Cardiac fibroblast (primary cell): ENCODE measurements at regions not wholly inside any gene's neighbourhood (a gene's known extent, or its start where the extent isn't known, plus 50 kb on each side); places are given as distances from the start of the nearest gene placed in this dataset.

Experiments
- DNase-seq, 2 donors: peaks; one replicate each; pipeline versions ENCODE4 v3.0.0 to v3.0.0-alpha.2; 2010; ENCODE audit warnings: low read depth in 2 of 2
- H3K4me3 ChIP-seq, 2 donors: replicated peaks in 1 of 2; 1 replicate in 1 of 2; 2 replicates in 1 of 2; pipeline ENCODE4 v1.5.1; 2011; ENCODE audit warnings: low read depth in 2 of 2, low read length in 2 of 2, mild to moderate bottlenecking in 2 of 2, moderate library complexity in 1 of 2
- TF ChIP-seq, protein P1 (sequence below): IDR thresholded peaks from one replicate; pipeline ENCODE4 v1.5.1; 2011; ENCODE audit warnings: low read depth, mild to moderate bottlenecking, low read length, inconsistent platforms

DNA sequence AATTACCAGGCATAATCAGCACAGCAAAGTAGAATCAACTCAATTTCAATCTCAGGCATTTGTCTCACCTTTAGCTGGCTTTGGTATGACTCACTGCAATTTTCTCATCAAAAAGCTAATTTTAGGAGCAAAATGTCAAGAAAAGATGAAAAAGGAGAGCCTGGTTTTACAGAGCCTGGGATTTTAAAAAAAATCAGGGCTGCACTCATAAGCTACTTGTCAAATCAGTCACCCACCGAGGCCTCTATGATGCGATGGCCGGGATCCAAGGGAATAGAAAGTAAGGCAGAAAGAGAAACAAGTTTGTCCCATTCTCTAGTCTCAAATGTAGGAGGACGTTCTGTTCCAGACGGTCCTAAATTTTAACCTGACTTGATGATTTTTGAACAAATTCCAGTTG is 170.9 kb downstream of the SOCS6 start:
- no peak for DNase-seq
- TF ChIP-seq, protein P1, sequence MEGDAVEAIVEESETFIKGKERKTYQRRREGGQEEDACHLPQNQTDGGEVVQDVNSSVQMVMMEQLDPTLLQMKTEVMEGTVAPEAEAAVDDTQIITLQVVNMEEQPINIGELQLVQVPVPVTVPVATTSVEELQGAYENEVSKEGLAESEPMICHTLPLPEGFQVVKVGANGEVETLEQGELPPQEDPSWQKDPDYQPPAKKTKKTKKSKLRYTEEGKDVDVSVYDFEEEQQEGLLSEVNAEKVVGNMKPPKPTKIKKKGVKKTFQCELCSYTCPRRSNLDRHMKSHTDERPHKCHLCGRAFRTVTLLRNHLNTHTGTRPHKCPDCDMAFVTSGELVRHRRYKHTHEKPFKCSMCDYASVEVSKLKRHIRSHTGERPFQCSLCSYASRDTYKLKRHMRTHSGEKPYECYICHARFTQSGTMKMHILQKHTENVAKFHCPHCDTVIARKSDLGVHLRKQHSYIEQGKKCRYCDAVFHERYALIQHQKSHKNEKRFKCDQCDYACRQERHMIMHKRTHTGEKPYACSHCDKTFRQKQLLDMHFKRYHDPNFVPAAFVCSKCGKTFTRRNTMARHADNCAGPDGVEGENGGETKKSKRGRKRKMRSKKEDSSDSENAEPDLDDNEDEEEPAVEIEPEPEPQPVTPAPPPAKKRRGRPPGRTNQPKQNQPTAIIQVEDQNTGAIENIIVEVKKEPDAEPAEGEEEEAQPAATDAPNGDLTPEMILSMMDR: no peak
- no peak overlapping the region for H3K4me3 ChIP-seq

DNA sequence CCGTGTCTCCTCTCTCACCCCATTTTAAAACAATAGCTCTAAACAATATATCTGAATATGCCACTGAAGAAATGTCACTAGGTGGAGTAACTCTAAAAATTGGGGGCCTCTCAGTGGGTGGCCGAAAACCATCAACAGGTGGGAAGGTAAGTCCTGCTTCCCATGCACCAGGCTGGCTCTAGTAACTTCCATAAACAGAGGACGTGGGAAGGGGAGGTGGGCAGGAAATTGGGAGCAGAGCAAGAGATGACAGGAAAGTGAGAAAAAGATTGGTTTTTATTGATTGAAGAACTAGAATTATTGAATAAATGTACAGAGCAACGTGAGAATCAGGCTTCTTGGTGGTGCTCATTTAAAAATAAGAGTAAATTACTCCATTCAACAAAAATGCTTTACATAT is 170.4 kb downstream of the SOCS6 start:
- H3K4me3 ChIP-seq: no peak overlapping the region
- TF ChIP-seq, protein P1: no peak
- no peak for DNase-seq

DNA sequence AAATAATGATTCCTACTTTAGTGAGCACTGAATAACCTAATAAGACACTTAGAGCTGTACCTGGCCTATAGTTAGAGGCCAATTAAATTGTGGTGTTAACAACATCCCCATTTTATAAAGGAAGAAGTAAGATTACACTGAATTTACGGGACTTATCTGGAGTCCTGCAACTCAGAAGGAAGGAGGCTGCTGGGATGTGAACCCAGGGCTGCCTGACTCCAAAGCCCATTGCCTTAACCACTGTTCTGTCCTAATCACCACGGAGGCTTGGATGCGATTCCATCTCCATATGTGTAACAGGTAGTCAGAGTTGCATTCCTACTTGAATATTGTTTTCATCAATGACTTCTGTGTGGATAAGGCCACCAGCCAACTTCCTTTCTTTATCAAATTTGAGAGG is 168.9 kb downstream of the SOCS6 start:
- no peak for DNase-seq
- TF ChIP-seq, protein P1: no peak
- no peak overlapping the region for H3K4me3 ChIP-seq

DNA sequence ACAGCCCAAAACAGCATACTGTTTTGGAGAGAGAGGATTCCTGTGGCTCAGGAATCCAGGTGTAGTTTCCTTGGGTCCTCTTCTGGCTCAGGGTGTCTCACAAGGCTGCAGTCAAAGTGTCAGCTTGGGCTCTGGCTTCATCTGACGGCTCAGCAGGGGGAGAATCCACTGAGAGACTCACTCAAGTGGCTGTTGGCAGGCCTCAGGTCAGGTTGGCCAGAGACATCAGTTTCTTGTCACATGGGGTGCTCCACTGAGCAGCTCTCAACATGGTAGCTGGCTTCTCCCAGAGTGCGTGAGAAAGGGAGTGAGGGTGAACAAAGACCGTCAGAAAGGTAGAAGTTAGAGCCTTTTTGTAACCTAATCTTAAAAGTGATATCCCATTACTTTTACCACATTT is 168.4 kb downstream of the SOCS6 start:
- TF ChIP-seq, protein P1: no peak
- no peak for DNase-seq
- no peak overlapping the region for H3K4me3 ChIP-seq

DNA sequence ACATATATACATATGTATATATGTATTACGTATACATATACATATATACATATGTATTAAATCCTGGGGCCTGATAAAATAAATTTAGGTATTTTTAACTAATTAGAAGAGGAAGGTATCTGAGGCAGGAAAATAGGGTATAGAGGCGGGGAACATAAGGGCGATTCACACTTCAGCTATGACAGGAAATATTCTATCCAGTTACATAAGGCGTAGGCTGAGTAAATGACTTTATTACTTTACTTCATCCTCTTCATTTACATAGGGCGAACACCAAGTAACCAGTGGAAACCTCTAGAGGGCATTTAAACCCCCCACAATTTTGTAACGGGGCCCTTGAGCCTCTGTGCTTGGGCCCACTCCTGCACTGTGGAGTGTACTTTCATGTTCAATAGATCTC is 167.5 kb downstream of the SOCS6 start:
- no peak overlapping the region for H3K4me3 ChIP-seq
- DNase-seq: no peak
- TF ChIP-seq, protein P1: no peak

DNA sequence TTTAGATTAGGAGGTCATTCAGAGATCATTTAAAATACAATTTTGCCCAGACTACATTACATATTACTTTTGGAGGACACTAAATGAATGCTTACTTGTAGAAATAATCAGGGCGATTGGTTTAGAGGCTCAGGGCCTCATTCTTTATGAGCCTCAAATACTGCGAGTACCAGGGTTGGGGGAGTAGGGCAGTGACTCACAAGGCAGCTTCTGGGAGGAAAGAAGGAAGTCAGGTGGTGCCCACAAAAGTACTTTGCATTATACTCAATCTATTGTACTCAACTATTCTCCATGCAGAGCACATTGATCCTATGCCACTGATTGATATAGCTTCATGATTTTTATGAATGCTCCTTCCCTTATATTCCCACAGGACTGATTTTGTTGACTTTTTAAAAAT is 166.9 kb downstream of the SOCS6 start:
- no peak overlapping the region for H3K4me3 ChIP-seq
- TF ChIP-seq, protein P1: no peak
- DNase-seq: no peak

DNA sequence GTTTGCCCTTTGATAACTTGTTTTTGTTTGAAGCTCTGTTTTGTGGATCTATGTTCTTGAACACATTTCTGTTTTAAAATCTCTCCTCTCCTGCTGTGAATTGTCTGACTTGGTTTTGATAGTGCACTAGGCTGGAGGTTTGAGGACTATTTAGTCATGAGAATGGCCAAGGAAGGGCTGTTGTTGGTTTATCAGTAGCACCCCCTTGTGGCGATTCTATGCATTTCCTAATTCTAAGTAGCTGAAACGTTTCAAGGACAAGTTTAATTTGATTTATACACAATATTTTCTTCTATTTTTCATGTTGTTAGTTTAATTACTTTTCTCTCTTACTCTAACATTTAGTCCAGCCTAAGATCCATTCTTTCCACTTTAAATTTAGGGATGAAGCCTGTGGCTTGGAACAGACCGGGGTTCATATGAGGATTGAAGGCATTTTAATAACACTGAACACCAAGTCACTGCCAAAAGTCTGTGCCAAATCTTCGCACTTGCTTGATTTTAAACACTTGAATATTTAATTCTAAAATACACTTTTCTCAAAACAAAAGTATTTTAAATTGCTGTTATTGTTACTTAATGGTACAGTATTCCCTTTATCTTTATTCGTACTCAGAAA is 166.0 kb downstream of the SOCS6 start:
- TF ChIP-seq, protein P1: peak; percentile 75
- peak; percentile 79 to 86 for DNase-seq
- H3K4me3 ChIP-seq: no peak overlapping the region
